GM21526 (cell line): ENCODE measurements at regions not wholly inside any gene's neighbourhood (a gene's known extent, or its start where the extent isn't known, plus 50 kb on each side); places are given as distances from the start of the nearest gene placed in this dataset.
"Not testable (repeated sequence)": the region's sequence is repeated elsewhere in the genome, so short reads cannot be mapped to it uniquely, and the experiment has no call there.

Experiments
- ATAC-seq: cut with Tn5 transposase; IDR thresholded peaks from one replicate; pipeline ENCODE4 v1.9.1; 2021; ENCODE audit warnings: moderate library complexity; ENCODE audit not compliant: unreplicated experiment, low FRiP score

- not testable (repeated sequence) for ATAC-seq
Observed at GRCh38 chr4:118494437-118494836, 141.6 kb upstream of the PRSS12 start.

- not testable (repeated sequence) for ATAC-seq
Observed at GRCh38 chr4:118502967-118503366, 150.2 kb upstream of the PRSS12 start.

GRCh38 chr4:118504927-118505326 is 152.1 kb upstream of the PRSS12 start:
- ATAC-seq: not testable (repeated sequence)

GRCh38 chr4:118505491-118505890 is 152.7 kb upstream of the PRSS12 start:
- ATAC-seq: not testable (repeated sequence)

- ATAC-seq: not testable (repeated sequence)
Observed at GRCh38 chr4:118512870-118513269, 160.1 kb upstream of the PRSS12 start.

- ATAC-seq: not testable (repeated sequence)
Observed at GRCh38 chr4:118514332-118514731, 161.5 kb upstream of the PRSS12 start.

- not testable (repeated sequence) for ATAC-seq
Observed at GRCh38 chr4:118516107-118516506, 163.3 kb upstream of the PRSS12 start.

- ATAC-seq: not testable (repeated sequence)
Observed at GRCh38 chr4:118530107-118530506, 155.1 kb upstream of the METTL14 start.

GRCh38 chr4:118531947-118532346 is 153.2 kb upstream of the METTL14 start:
- ATAC-seq: not testable (repeated sequence)

- not testable (repeated sequence) for ATAC-seq
Observed at GRCh38 chr4:118535788-118536187, 149.4 kb upstream of the METTL14 start.

- not testable (repeated sequence) for ATAC-seq
Observed at GRCh38 chr4:118539412-118540077, 145.6 kb upstream of the METTL14 start.

GRCh38 chr4:118556576-118556975 is 128.6 kb upstream of the METTL14 start:
- not testable (repeated sequence) for ATAC-seq

GRCh38 chr4:118557298-118557851 is 127.8 kb upstream of the METTL14 start:
- no peak for ATAC-seq

GRCh38 chr4:118558188-118558587 is 127.0 kb upstream of the METTL14 start:
- ATAC-seq: not testable (repeated sequence)

GRCh38 chr4:118561559-118561958 is 123.6 kb upstream of the METTL14 start:
- ATAC-seq: not testable (repeated sequence)

- peak; percentile 60 for ATAC-seq
Observed at GRCh38 chr4:118566003-118566513, 119.1 kb upstream of the METTL14 start.

- not testable (repeated sequence) for ATAC-seq
Observed at GRCh38 chr4:118572991-118573390, 112.2 kb upstream of the METTL14 start.

GRCh38 chr4:118574251-118574913 is 110.8 kb upstream of the METTL14 start:
- ATAC-seq: not testable (repeated sequence)

- not testable (repeated sequence) for ATAC-seq
Observed at GRCh38 chr4:118575057-118575456, 110.1 kb upstream of the METTL14 start.

- ATAC-seq: not testable (repeated sequence)
Observed at GRCh38 chr4:118575726-118576125, 109.5 kb upstream of the METTL14 start.

GRCh38 chr4:118576709-118577219 is 108.4 kb upstream of the METTL14 start:
- not testable (repeated sequence) for ATAC-seq
